Neural crest cell (in vitro differentiated cells): ENCODE measurements at regions not wholly inside any gene's neighbourhood (a gene's known extent, or its start where the extent isn't known, plus 50 kb on each side); places are given as distances from the start of the nearest gene placed in this dataset.
A peak's percentile ranks its signal among the peaks of the same experiment; 100 is the strongest.

Source experiments
- DNase-seq: peaks from one replicate; pipeline ENCODE4 v3.0.0; 2021; ENCODE audit warnings: low read depth, mixed read lengths, low spot score
- H3K27ac Mint-ChIP-seq: one replicate; pipeline ENCODE4 v1.8.0; 2021; ENCODE audit warnings: mild to moderate bottlenecking, mixed read lengths; ENCODE audit not compliant: unreplicated experiment
- H3K27me3 Mint-ChIP-seq: 2 replicates; pipeline ENCODE4 v1.8.0; 2021; ENCODE audit warnings: low read depth, mild to moderate bottlenecking, mixed read lengths
- H3K36me3 Mint-ChIP-seq: 2 replicates; pipeline ENCODE4 v1.8.0; 2021; ENCODE audit warnings: low read depth, mild to moderate bottlenecking, mixed read lengths
- H3K4me1 Mint-ChIP-seq: 2 replicates; pipeline ENCODE4 v1.8.0; 2021; ENCODE audit warnings: mixed read lengths
- H3K4me3 Mint-ChIP-seq: one replicate; pipeline ENCODE4 v1.8.0; 2021; ENCODE audit warnings: mild to moderate bottlenecking, mixed read lengths
- H3K9me3 Mint-ChIP-seq: 2 replicates; pipeline ENCODE4 v1.8.0; 2021; ENCODE audit warnings: mixed read lengths
- TF ChIP-seq, protein P1 (sequence below): fragments of 200-600 bp; sonication (generic); conservative IDR thresholded peaks from 2 replicates; pipeline ENCODE4 v1.5.0; 2021; ENCODE audit warnings: antibody characterized with exemption, mild to moderate bottlenecking

DNA sequence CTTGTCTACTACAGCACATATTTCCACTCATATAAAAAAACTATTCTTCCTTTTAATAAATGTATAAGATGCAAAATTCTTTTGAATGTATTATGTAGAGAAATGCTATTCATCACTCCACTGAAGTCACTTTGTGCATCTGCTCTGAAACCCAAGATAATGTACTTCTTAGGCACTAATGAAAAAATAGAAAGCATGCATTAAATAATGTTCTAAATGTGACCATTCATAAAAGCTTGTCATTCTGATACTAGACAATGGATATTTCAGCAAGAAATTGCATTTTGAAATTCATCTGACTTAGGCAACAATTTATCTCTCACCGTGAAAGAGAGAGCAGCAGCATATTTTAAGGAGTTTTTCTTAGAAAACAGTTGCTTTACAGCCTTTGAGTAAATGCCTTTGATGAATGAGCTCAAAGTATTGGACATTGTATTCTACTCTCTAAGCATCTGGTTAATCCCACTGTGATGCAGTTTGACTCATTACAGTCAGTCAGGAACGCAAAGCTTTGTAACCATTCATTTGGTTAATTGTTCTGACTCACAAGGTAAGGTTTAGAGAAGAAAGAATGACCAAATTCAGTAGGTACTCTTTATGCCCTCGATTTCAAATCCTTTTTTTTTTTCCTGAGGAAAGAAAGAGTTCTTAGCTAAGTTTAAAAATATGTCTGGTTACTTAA lies 2233.8 kb upstream of the C9orf72 start:
- Mint-ChIP-seq H3K36me3 (peaks cover 6% of the 10 kb centered on the region), H3K27ac (no peak overlapping the region), H3K4me3 (no peak overlapping the region), H3K4me1 (no peaks in the 10 kb centered on the region), H3K27me3 (no peaks in the 10 kb centered on the region), H3K9me3 (peaks cover 7% of the 10 kb centered on the region)
- TF ChIP-seq, protein P1, sequence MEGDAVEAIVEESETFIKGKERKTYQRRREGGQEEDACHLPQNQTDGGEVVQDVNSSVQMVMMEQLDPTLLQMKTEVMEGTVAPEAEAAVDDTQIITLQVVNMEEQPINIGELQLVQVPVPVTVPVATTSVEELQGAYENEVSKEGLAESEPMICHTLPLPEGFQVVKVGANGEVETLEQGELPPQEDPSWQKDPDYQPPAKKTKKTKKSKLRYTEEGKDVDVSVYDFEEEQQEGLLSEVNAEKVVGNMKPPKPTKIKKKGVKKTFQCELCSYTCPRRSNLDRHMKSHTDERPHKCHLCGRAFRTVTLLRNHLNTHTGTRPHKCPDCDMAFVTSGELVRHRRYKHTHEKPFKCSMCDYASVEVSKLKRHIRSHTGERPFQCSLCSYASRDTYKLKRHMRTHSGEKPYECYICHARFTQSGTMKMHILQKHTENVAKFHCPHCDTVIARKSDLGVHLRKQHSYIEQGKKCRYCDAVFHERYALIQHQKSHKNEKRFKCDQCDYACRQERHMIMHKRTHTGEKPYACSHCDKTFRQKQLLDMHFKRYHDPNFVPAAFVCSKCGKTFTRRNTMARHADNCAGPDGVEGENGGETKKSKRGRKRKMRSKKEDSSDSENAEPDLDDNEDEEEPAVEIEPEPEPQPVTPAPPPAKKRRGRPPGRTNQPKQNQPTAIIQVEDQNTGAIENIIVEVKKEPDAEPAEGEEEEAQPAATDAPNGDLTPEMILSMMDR, result no peak
- DNase-seq, result no peak

DNA sequence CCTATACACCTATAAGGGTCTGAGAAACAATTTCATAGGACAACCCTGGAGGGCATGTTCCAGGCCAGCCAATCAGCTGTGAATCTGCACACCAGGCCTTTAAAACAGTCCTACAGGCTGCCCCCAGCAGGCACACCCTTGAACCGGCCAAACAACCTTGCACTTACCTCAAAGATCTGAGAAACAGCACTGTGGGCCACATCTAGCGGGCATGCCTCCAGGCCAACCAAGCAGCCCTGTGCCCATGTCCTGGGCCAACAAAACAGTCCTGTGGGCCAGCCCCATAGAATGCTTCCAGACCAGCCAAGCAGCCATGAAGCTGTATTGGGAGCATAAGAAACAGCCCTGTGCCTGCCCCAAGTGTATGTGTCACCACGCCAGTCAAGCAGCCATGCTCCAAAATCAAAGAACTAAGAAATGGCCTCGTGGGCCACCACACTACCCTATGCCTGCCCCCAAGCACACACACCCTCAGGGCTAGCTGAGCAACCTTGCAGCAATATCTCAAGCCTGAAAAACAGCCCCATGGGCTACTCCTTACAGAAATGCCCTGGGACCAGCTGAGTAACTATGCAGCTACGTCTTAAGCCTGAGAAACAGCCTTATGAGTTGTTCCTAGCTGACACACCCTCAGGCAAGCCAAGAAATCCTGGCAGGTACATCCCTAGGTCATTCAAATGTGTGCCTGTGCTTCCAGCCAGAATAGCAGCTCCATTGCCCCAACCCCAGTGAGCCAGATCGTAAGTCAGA lies 2243.8 kb upstream of the C9orf72 start:
- peaks cover 6% of the 10 kb centered on the region for H3K36me3 Mint-ChIP-seq
- DNase-seq, result no peak
- H3K4me3 Mint-ChIP-seq, result no peak overlapping the region
- TF ChIP-seq, protein P1, result no peak
- no peak overlapping the region for H3K27ac Mint-ChIP-seq
- peaks cover 26% of the 10 kb centered on the region for H3K9me3 Mint-ChIP-seq
- H3K27me3 Mint-ChIP-seq, result peaks cover 2% of the 10 kb centered on the region
- H3K4me1 Mint-ChIP-seq, result no peaks in the 10 kb centered on the region

DNA sequence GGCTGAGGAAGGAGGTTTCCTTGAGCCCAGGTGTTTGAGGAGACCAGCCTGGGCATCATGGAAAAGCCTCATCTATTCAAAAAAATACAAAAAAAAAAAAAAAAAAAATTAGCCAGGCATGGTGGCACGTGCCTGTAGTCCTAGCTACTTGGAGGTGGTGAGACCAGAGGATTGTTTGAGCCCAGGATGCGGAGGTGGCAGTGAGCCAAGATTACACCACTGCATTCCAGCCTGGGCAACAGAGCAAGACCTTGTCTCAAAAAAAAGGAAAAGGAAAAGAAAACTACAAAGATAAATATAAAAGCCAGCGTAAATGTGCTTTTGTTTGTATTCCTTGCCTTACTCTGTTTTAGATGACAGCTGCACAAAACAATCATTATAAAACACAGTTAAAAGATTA lies 2249.2 kb upstream of the C9orf72 start:
- Mint-ChIP-seq H3K4me1 (no peaks in the 10 kb centered on the region), H3K4me3 (no peak overlapping the region), H3K9me3 (peaks cover 36% of the 10 kb centered on the region)

DNA sequence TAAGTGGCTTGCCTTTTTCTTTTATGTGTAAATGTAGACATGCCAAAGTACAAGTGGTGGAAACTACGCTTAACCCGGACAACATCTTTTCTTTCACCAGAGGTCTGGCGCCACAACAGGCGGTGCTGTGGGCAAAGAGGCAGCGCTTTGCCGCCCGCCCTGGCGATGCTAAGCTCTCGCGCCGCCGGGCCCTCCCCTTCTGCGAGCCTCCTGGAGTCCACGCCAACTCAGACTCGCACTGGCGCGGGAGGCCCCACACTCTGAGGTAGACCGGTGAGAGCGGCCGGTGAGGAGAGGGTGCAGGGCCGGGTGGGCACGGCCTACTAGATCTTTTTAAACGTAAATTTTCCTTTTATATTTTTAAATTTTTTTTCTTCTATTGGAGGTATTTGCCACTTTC lies 2253.1 kb upstream of the C9orf72 start:
- no peak for DNase-seq
- Mint-ChIP-seq H3K4me1 (no peaks in the 10 kb centered on the region), H3K4me3 (no peak overlapping the region), H3K9me3 (peaks cover 18% of the 10 kb centered on the region), H3K27me3 (no peaks in the 10 kb centered on the region), H3K36me3 (no peaks in the 10 kb centered on the region), H3K27ac (no peak overlapping the region)
- TF ChIP-seq, protein P1, result no peak

More for the DNA sequence above, 2249.2 kb upstream of the C9orf72 start:
- peaks cover 6% of the 10 kb centered on the region for H3K36me3 Mint-ChIP-seq
- no peak overlapping the region for H3K27ac Mint-ChIP-seq
- TF ChIP-seq, protein P1, result no peak
- no peak for DNase-seq
- peaks cover 2% of the 10 kb centered on the region for H3K27me3 Mint-ChIP-seq

DNA sequence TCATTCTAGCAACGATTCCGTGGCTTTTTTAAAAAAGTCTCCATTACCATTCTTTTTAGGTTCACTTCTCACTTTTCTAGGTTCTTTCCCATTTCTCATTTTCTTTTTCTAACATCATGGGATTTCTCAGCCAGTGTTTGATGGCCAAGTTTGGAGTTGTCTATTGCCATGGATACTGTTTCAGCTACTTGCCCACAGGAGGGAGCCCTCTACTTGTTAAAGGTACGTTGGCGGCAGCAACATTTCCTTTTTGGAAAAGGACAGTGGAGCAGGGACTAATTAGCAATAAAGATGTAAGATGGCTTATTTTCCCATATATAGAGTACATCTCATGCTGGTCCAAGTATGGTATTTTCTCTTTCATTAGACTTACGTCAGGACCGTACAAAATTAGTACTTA lies 2257.5 kb upstream of the C9orf72 start:
- TF ChIP-seq, protein P1, result peak; percentile 76
- peak; percentile 31 for DNase-seq
- peaks cover 9% of the 10 kb centered on the region for H3K9me3 Mint-ChIP-seq
- no peaks in the 10 kb centered on the region for H3K27me3 Mint-ChIP-seq
- H3K36me3 Mint-ChIP-seq, result no peaks in the 10 kb centered on the region
- no peaks in the 10 kb centered on the region for H3K4me1 Mint-ChIP-seq
- H3K27ac Mint-ChIP-seq, result no peak overlapping the region
- no peak overlapping the region for H3K4me3 Mint-ChIP-seq
